ENCODE measurements at regions not wholly inside any gene's neighbourhood (a gene's known extent, or its start where the extent isn't known, plus 50 kb on each side); places are given as distances from the start of the nearest gene placed in this dataset.

- FAIRE-seq: no peak
- intact Hi-C loops (cut with micrococcal nuclease): no loop called here
- H2AFZ ChIP-seq (ENCODE audit: low read depth, low read length): no peak overlapping the region
- H3K9ac ChIP-seq (replicated peaks; ENCODE audit: extremely low read depth, insufficient read depth, low read length): no peak overlapping the region
- CTCF ChIA-PET: no interaction called here
- POLR2A ChIA-PET: no interaction called here
- H3K27ac ChIP-seq (ENCODE audit: insufficient read depth, low read depth, low read length): no peak overlapping the region
- no peaks in the 10 kb centered on the region for H3K4me1 ChIP-seq (ENCODE audit: control insufficient read depth, extremely low read depth, insufficient read depth, low read length)
- H3K4me3 ChIP-seq (replicated peaks in 1 of 3; ENCODE audit: insufficient read depth in 1 of 3, low read depth in 1 of 3, low read length in 3 of 3): no peak overlapping the region
- no peaks in the 10 kb centered on the region for H3K36me3 ChIP-seq (ENCODE audit: control insufficient read depth in 2 of 2, extremely low read depth in 1 of 2, insufficient read depth in 2 of 2, low read length in 2 of 2)
- BruUV-seq (replicated peaks): no TSS peak
- H3K79me2 ChIP-seq (ENCODE audit: control insufficient read depth, insufficient read depth, low read length): no peaks in the 10 kb centered on the region
- H3K9me3 ChIP-seq (replicated peaks; ENCODE audit: control insufficient read depth, insufficient read depth, low read length): no peaks in the 10 kb centered on the region
- H4K20me1 ChIP-seq (replicated peaks; ENCODE audit: control insufficient read depth, extremely low read depth, insufficient read depth, low read length): no peaks in the 10 kb centered on the region
- dilution Hi-C loops (cut with MboI; ENCODE audit: extremely low pct_ligation_motif_present, low sequenced_read_pairs): no loop called here
- TF ChIP-seq CTCF (IDR thresholded peaks at IDR 0.05; ENCODE audit: extremely low read depth in 1 of 2, insufficient read depth in 1 of 2, low read depth in 1 of 2, low read length in 2 of 2) (no peak), MYC (IDR thresholded peaks at IDR 0.05; ENCODE audit: low read depth, low read length) (no peak), FOS (IDR thresholded peaks at IDR 0.05; ENCODE audit: borderline replicate concordance, insufficient read depth, low read length) (no peak), POLR2AphosphoS5 (IDR thresholded peaks at IDR 0.05; ENCODE audit: insufficient read depth, low read depth, low read length) (no peak), JUN (IDR thresholded peaks at IDR 0.05; ENCODE audit: borderline replicate concordance, insufficient read depth, insufficient read length, low read depth) (no peak), POLR2A (IDR thresholded peaks at IDR 0.05; ENCODE audit: low read depth, low read length) (no peak), MAX (IDR thresholded peaks at IDR 0.05; ENCODE audit: insufficient read depth, insufficient read length) (no peak), GATA2 (IDR thresholded peaks at IDR 0.05; ENCODE audit: insufficient read depth, insufficient read length, low read depth, low read length) (no peak), EZH2 (IDR thresholded peaks at IDR 0.05; ENCODE audit: borderline replicate concordance, low read depth, low read length, severe bottlenecking) (no peak)
- no peak overlapping the region for H3K4me2 ChIP-seq (ENCODE audit: insufficient read depth, low read length)
- DNase-seq (ENCODE audit: low read depth, low spot score): no peak
- no peaks in the 10 kb centered on the region for H3K27me3 ChIP-seq (ENCODE audit: control insufficient read depth in 2 of 2, insufficient read depth in 2 of 2, low read length in 2 of 2)
- H3K9me1 ChIP-seq (replicated peaks; ENCODE audit: control insufficient read depth, extremely low read depth, insufficient read depth, low read length): no peaks in the 10 kb centered on the region
These were observed 264.7 kb upstream of the SPTLC3 start for GRCh38 chr20:12744037-12744436.
